GM18520 (cell line): ENCODE measurements at regions not wholly inside any gene's neighbourhood (a gene's known extent, or its start where the extent isn't known, plus 50 kb on each side); places are given as distances from the start of the nearest gene placed in this dataset.

Experiments
- ATAC-seq: cut with Tn5 transposase; IDR thresholded peaks from one replicate; pipeline ENCODE4 v1.9.1; 2021; ENCODE audit not compliant: unreplicated experiment

DNA sequence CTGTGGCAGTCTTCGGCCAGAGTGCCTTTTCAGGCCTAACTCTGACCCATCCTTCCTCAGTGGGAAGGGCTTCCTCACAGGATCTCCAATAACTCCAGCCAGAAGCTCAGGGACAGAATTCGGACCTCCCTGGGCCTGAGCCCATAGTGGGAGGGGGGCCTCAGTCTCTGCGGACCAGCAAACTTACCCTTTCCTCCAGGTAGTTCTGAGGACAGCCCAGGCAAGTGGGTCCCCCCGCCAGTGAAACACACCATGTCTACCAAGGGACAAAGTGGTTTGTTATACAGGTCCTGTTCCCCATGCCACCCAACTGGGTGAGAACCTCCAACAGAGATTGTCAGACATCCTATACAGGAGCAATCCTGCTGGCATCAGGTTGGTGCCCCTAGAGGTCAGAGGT is 350.4 kb downstream of the RAB28 start:
- no peak for ATAC-seq

- ATAC-seq, result no peak
Measured at GRCh38 chr4:13130848-13131247, 353.3 kb downstream of the RAB28 start.

- no peak for ATAC-seq
Measured at GRCh38 chr4:13129095-13129494, 355.0 kb downstream of the RAB28 start.

- no peak for ATAC-seq
Measured at GRCh38 chr4:13126976-13127910, 356.9 kb downstream of the RAB28 start.

- no peak for ATAC-seq
Measured at GRCh38 chr4:13118633-13119032, 365.5 kb downstream of the RAB28 start.

- ATAC-seq, result no peak
Measured at GRCh38 chr4:13117185-13117584, 367.0 kb downstream of the RAB28 start.

DNA sequence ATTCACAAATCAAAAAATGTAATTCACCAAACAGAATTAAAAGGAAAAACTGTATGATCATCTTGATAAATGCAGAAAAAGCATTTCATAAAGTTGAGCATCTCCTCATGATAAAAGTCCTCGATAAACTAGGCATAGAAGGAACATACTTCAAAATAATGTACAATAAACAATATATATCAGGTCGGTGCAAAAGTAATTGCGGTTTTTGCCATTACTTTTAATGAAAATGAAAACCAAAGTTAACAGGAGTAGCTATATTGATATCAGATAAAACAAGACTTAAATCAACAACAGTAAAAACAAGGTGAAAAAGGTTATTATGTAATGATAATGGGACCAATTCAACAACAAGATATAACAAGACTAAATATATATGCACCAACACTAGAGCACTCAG is 372.1 kb downstream of the RAB28 start:
- no peak for ATAC-seq

DNA sequence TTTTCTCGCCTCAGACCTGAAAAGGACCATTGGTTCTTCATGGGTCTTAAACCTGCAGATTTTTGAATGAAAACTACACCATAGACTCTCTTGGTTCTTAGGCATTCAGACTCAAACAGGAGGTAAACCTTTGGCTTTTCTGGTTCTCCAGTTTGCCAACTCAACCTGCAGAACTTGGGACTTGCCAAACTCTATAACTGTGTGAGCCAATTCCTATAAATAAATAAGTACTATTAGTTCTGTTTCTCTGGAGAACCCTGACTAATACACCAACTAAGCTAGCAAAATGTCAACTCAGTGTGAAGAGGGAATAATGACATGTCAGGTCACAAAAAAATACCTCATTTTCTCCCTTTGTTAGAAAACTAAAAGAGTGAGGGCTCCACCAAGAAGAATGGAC is 374.6 kb downstream of the RAB28 start:
- ATAC-seq, result no peak

DNA sequence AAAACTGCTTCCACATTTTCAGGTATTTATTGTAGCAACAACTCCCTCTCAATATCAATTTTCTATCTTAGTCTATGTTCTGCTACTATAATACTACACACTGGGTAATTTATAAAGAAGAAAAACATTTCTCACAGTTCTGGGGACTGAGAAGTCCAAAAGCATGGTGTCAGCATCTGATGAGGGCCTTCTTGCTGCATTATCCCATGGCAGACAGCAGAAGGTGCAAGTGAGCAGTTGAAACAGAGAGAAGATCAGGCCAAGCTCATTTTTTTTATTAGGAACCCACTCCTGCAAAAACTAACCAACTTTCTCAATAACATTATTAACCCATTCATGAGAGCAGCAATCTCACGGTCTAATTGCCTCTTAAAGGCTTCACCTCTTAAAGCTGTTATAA is 376.0 kb downstream of the RAB28 start:
- ATAC-seq, result no peak

DNA sequence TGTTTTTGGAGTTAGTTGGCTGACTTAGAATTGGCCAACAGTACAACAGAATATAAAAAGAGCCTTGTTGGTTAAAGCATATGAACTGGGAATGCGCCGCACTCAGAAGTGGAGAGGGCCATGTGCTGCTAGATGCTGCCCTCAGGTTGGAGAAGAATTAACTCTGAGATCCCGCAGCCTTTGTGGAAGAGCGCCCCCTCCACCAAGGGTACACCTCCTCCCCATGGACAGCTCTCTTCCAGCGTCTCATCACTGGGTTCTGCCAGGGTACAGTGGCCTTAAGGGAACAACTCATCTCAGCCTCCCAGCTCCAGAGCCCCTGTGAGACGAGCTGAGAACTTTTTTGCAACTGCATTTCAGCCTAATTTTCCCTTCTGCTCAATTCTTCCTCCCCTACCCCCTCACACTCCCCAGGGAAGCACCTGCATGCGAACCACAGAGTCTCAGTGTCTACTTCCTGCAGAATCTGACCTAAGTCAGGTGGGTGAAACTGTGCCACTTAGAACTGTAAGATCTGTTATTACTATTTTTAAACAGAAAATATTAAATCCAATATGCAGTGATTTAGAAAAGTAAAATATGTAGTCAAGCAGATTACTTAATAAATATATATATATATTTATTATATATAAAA is 380.6 kb downstream of the RAB28 start:
- peak; percentile 60 for ATAC-seq

DNA sequence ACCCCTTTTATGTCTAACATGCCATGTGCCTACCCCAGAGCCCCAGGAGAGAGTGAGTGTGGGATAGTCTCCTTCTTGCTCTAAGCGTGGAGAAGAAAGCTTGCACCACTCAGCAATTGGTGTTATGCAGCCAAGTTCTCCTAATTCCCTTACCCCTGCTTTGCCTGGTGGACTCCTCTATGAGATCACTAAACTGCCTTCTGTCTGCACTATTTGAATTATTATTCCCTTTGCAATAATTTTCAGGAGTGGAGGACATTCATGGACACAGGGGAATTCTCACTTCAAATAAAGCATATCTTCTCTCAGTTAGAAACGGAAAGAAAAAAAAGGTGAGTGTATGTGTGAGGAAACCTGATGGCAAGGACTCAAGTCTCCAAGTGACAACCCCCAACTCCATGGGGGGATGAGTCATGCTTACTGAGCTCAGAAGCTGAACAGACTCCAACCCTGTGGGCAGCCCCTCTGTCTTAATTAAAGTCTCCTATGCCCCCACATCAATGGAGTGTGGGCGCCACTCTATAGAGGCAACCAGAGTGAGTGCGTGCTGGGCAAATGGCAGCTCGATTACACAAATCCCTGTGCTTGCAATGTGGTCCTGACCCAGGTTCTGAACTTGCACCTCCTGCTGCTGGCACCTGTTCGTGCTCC is 381.9 kb downstream of the RAB28 start:
- no peak for ATAC-seq

- no peak for ATAC-seq
Measured at GRCh38 chr4:13097971-13098370, 386.2 kb downstream of the RAB28 start.

GRCh38 chr4:13095722-13096121 is 388.4 kb downstream of the RAB28 start:
- ATAC-seq, result no peak

DNA sequence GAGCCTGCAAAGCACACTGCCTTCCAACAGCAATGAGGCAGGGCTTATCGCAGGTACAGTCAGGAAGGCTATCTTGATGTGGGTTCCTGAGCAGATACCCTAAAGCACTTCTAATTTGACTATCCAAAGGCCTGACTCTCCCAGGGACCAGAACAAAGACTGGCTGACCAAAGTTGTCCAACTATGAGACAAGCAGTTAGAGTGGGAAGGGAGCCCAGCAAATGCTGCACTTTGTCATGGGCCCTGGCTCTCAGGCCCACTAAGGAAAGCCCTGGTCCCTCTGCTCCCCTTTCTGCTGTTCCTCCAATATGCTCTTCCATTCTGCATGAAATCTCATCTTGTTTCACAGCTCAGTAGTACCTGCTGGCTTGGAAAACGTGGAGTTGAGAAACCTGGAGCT is 391.0 kb downstream of the RAB28 start:
- no peak for ATAC-seq

GRCh38 chr4:13092702-13093101 is 391.4 kb downstream of the RAB28 start:
- no peak for ATAC-seq

DNA sequence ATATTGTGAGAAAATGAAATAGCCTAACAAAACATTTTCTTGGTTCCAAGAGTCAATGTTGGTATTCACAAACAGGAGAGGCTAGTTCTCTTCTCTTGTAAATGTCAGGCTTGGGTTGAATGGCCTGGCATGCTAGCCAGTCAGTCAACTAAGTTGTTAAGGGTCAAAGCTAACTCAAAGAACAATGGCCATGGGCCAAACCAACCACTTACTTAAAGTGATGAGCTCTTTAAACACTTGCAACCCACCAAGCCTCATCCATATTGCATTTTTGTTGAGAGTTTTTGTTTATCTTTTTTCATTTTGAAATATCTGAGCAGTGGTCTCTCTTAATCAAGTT is 394.5 kb downstream of the RAB28 start:
- no peak for ATAC-seq

- ATAC-seq, result no peak
Measured at GRCh38 chr4:13088726-13089658, 395.1 kb downstream of the RAB28 start.

- ATAC-seq, result no peak
Measured at GRCh38 chr4:13087041-13087440, 397.1 kb downstream of the RAB28 start.

- no peak for ATAC-seq
Measured at GRCh38 chr4:13084210-13084609, 399.9 kb downstream of the RAB28 start.

GRCh38 chr4:13081830-13082229 is 402.3 kb downstream of the RAB28 start:
- no peak for ATAC-seq

- ATAC-seq, result no peak
Measured at GRCh38 chr4:13067077-13067476, 417.1 kb downstream of the RAB28 start.
